ENCODE measurements at regions not wholly inside any gene's neighbourhood (a gene's known extent, or its start where the extent isn't known, plus 50 kb on each side); places are given as distances from the start of the nearest gene placed in this dataset.

DNA sequence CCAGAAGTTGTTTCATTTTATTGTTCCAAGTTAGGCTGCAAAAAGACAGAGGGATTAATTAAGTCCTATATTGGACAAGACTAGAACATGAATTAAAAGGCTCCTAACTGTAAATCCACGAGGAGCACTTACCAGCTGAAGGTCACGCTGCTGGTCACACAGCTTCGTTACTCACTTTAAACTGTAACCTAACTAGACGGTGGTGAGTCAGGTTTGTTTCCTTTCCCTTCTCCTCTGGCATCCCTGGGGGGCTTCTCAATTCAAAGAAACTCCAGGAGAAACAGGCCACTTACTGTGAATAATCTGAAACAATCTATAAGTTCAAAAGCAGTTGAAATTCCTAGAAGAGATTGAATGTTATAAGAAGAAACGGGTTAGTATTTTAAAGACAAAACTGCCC is 331.4 kb downstream of the BCAT1 start:
- TF ChIP-seq, protein P1, sequence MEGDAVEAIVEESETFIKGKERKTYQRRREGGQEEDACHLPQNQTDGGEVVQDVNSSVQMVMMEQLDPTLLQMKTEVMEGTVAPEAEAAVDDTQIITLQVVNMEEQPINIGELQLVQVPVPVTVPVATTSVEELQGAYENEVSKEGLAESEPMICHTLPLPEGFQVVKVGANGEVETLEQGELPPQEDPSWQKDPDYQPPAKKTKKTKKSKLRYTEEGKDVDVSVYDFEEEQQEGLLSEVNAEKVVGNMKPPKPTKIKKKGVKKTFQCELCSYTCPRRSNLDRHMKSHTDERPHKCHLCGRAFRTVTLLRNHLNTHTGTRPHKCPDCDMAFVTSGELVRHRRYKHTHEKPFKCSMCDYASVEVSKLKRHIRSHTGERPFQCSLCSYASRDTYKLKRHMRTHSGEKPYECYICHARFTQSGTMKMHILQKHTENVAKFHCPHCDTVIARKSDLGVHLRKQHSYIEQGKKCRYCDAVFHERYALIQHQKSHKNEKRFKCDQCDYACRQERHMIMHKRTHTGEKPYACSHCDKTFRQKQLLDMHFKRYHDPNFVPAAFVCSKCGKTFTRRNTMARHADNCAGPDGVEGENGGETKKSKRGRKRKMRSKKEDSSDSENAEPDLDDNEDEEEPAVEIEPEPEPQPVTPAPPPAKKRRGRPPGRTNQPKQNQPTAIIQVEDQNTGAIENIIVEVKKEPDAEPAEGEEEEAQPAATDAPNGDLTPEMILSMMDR (IDR thresholded peaks at IDR 0.05): no peak
- no peak for TF ChIP-seq EZH2phosphoT487 (IDR thresholded peaks at IDR 0.05)

Measured in neural progenitor cell (in vitro differentiated cells).